ENCODE measurements at regions not wholly inside any gene's neighbourhood (a gene's known extent, or its start where the extent isn't known, plus 50 kb on each side); places are given as distances from the start of the nearest gene placed in this dataset.
"Not testable (repeated sequence)": the region's sequence is repeated elsewhere in the genome, so short reads cannot be mapped to it uniquely, and the experiment has no call there.

- FAIRE-seq: peak; percentile 98
Observed at GRCh38 chr10:21285742-21286331, 239.6 kb downstream of the SKIDA1 start.

- no peak for FAIRE-seq
Observed at GRCh38 chr10:21285207-21285606, 240.3 kb downstream of the SKIDA1 start.

- FAIRE-seq: no peak
Observed at GRCh38 chr10:21284301-21284700, 241.2 kb downstream of the SKIDA1 start.

GRCh38 chr10:21283053-21283452 is 242.4 kb downstream of the SKIDA1 start:
- not testable (repeated sequence) for FAIRE-seq

- peak; percentile 92 for FAIRE-seq
Observed at GRCh38 chr10:21281765-21282484, 243.6 kb downstream of the SKIDA1 start.

GRCh38 chr10:21280971-21281572 is 244.4 kb downstream of the SKIDA1 start:
- no peak for FAIRE-seq

- no peak for FAIRE-seq
Observed at GRCh38 chr10:21280037-21280436, 245.4 kb downstream of the SKIDA1 start.

- no peak for FAIRE-seq
Observed at GRCh38 chr10:21279217-21279575, 246.3 kb downstream of the SKIDA1 start.

- peak; percentile 95 for FAIRE-seq
Observed at GRCh38 chr10:21278491-21279216, 246.8 kb downstream of the SKIDA1 start.

GRCh38 chr10:21273400-21273968 is 252.0 kb downstream of the SKIDA1 start:
- FAIRE-seq: no peak

GRCh38 chr10:21272643-21273399 is 252.7 kb downstream of the SKIDA1 start:
- no peak for FAIRE-seq

- no peak for FAIRE-seq
Observed at GRCh38 chr10:21270976-21271375, 254.5 kb downstream of the SKIDA1 start.

- FAIRE-seq: no peak
Observed at GRCh38 chr10:21269289-21269688, 256.2 kb downstream of the SKIDA1 start.

GRCh38 chr10:21265622-21266021 is 259.9 kb downstream of the SKIDA1 start:
- FAIRE-seq: no peak

GRCh38 chr10:21264271-21264670 is 261.2 kb downstream of the SKIDA1 start:
- FAIRE-seq: no peak

- FAIRE-seq: no peak
Observed at GRCh38 chr10:21263839-21264238, 261.6 kb downstream of the SKIDA1 start.

GRCh38 chr10:21263263-21263803 is 262.1 kb downstream of the SKIDA1 start:
- no peak for FAIRE-seq

- no peak for FAIRE-seq
Observed at GRCh38 chr10:21261842-21262294, 263.6 kb downstream of the SKIDA1 start.

- FAIRE-seq: no peak
Observed at GRCh38 chr10:21260506-21261149, 264.9 kb downstream of the SKIDA1 start.

GRCh38 chr10:21260066-21260465 is 265.4 kb downstream of the SKIDA1 start:
- FAIRE-seq: no peak

GRCh38 chr10:21257919-21258318 is 267.6 kb downstream of the SKIDA1 start:
- FAIRE-seq: no peak

- FAIRE-seq: no peak
Observed at GRCh38 chr10:21257191-21257590, 268.3 kb downstream of the SKIDA1 start.
